NCI-H1694 (cell line): ENCODE measurements at regions not wholly inside any gene's neighbourhood (a gene's known extent, or its start where the extent isn't known, plus 50 kb on each side); places are given as distances from the start of the nearest gene placed in this dataset.

ENCODE experiments used
- DNase-seq: peaks from one replicate; lab custom pipeline; 2025; lab: John Stamatoyannopoulos, UW

DNA sequence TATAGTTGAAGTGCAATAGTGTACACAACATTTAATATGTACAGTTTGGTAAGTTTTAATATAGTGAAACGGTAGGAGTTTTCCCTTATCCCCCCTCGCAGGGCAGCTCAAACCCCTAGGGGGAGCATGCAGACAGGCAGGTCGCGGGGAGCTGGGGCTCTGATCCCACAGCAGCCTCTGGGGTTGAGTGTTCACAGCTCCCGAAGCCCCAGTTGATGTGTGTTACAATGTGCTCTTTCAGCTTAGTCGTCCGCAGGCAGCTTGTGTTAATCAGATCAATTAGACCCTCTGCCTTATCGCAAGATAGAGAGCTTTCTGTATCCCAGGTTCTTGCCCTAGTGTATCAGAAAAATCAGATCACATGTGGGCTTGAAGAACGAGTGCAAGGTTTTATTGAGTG, 143.1 kb upstream of the CHRNA7 start:
- DNase-seq = no peak

DNA sequence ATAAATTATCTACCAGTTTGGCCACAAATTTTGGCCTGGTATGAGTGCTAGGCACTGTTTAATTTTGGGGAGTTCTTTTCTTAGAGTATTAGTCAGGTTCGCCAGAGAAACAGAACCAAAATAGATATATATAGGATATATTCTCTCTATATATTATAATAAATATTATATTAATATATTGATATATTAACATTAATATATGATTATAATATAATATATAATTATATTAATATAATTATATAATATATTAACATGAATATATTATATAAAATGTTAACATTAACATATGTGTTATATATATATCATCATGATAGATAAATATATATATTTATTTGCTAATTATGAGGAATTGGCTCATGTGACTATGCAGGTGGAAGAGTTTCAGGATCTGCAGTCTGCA, 137.8 kb upstream of the CHRNA7 start:
- no peak for DNase-seq

DNA sequence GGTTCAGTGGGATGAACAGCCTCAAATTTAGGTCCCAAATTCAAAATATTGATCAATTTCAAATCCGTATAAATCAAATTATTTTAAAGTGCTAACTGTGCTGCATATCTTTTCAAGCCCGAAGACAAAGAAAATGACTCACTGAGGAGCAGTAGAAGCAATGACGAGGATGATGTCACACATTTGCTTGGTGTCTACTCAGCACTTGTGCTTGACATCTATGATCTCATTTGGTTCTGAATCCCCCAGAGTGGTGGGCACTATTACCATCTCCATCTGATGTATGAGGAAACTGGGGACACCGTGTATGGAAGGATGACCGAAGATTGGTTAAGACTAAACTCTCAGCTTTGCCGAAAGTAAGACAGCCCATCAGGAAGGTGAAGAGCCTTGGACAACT, 136.5 kb upstream of the CHRNA7 start:
- no peak for DNase-seq

DNA sequence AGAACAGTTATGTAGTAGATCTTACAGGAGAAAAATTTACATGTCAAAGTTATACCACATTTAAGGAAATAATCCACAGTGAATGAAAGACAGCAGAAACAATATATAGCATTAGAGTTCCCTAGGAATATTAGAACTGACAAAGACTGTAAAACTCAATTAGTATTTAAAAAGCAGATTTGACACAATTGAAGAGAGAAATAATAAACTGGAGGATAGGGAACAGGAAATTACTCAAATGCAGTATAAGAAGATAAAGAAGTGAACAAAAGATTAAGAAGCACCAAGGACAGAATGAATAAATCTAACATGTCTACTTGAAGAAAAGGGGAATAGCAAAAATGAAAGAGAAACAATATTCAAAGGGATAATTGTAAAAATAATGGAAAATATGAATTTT, 132.6 kb upstream of the CHRNA7 start:
- no peak for DNase-seq

DNA sequence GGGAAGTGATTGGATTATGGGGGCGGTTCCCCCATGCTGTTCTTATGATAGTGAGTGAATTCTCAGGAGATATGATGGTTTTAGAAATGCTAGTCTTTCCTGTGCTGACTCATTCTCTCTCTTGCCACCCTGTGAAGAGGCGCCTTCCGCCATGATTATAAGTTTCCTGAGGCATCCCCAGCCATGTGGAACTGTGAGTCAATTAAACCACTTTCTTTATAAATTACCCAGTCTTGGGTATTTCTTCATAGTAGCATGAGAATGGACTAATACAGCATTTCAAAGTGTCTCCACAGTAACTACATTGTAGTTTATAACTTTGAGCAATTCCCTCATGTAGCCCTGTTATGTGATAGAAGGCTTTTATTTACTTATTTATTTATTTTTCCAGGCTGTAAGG, 128.8 kb upstream of the CHRNA7 start:
- no peak for DNase-seq

DNA sequence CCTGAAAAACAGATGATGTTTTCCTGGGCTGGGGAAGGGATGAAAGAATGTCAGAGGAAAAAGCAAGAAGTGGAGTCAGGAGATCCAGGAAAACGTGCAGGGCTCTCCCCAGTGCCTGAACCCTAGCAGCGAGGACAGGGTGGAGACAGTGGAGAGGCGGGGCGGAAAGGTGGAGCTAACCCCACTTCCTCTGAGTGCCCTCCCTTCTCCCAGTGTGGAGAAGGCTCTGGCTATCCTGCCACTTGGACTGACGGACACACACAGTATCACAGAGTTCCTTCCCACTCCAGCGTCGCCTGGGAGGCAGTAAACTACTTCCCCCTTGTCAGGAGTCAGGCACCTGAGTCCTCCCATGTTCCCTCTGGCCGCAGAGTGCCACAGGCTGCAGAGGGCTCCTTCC, 125.3 kb upstream of the CHRNA7 start:
- no peak for DNase-seq

DNA sequence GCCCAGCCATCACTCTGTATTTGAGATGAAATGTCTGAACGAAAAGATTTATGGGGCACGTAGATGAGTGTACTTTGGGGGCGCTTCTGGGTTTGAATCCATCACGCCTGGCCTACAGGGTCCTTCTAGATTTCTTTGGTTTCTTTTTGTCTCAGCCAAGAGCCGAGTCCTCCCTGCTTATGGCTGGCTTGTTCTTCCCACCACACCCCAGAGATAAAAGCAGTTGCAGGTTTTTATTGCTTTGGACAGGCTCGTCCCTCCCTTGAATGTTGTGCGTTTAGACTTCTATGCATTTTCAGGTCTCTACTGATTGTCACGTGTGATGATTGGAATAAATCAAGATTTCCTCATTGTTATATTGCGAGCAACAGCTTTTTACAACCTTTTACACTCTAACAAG, 104.8 kb upstream of the CHRNA7 start:
- no peak for DNase-seq

DNA sequence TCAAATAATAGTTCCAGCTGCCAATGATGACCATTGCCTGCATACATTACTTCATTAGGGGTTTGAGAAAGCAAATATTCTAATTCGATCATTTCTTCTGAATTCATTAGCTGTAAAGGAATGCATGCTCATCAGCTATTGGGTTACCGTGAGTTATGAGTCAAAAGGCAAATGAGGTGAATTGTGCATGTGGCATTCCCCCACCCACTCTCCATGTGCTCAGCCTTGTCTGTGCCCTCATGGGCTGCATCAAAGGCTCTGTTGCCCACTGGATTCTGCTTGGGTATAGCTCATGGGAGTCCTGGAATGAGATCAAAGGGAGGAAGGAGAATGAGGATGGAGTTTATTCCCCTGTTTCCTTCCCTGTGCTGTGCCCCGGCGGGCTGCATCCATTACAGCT, 99.3 kb upstream of the CHRNA7 start:
- DNase-seq = no peak

DNA sequence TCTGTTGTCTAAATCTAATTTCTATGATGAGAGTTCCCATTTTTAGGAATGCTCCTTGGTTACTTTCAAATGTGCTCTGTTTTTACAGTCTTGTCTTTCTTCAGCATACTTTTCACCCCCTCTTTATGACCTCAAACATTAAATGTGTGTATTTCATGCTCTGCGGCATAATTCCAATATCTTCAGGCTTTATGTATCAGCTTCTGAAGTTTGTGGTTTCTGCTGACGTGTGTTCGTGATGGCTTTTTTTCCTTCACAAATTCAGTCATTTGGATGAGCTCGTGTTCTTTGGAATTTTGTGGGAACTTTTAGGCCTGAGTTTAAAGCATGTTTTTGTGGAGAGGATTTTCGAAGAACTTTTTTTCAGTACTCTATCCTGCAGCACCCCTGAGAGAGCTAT, 97.7 kb upstream of the CHRNA7 start:
- DNase-seq = no peak

DNA sequence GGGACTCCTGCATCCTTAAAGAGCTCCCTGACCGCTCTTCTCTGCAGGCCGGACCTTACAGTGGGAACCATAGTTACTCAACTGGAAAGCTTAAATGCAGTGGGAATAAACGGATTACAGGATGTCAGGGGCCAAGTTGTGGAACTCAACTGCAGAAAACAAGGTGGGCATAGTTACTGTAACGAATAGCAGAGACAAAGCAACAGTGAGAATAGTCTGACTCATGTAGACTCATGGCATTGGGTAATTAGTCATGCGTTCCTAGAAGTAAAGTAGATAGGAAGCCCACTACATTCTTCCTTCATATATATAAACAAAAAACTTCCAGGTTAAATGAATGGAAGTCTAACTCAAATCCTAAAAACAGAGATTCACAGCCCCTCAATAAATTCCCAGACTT, 95.5 kb upstream of the CHRNA7 start:
- no peak for DNase-seq

DNA sequence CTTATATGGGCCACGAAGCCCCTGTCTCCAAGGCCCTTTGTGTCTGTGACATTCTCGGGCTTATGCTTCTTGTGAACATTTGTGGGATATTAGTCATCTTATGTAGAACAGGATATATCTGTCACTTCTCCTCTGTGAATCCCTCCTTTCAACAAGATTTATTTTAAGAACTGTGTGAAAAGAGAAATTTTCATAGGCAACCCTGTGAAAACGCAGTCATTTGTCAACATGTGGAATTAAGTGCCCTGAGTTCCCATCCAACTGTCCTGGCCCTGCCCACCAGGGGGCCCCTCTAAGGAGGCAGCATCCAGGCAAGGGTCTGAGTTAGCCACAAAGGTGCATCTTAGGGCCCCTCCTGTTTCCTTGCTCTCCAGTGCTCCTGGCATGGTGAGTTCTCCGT, 76.8 kb upstream of the CHRNA7 start:
- DNase-seq = no peak

DNA sequence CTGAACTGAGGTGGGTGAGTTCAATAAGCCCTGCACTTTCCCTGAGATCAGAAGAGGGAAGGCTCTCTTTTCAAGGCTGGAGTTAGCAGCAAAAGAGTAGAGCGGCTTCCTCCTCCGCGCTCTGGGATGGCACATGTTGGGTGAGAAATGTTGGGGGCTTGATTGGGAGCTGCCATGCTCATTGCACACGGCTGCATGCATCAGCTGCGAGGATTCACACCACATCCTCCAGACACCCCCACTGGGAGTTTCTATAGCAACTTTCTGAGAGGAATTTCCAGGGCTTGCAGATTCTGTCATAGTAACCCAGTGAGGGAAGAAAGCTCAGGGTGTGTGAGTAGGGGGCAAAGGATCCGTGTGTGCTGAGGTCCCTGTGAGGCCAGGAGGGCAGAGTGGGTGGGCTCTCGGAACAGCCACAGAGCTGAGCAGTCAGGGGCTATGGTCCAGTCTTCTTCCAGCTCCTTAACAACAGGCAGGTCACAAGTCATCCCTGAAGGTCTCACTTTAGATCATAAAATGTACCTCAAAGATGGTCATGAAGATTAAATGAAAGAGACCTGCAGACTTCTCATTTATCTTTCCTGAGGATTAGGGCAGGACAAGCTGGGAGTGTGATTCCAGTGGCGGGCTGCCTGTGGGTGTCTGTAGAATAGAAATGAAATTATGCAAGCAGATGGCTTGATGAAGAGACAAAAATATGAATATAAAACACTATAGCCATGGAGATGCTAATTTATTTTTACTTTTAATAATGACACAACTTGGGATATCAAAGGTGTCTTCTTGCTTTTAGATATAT, 75.7 kb upstream of the CHRNA7 start:
- DNase-seq = no peak

DNA sequence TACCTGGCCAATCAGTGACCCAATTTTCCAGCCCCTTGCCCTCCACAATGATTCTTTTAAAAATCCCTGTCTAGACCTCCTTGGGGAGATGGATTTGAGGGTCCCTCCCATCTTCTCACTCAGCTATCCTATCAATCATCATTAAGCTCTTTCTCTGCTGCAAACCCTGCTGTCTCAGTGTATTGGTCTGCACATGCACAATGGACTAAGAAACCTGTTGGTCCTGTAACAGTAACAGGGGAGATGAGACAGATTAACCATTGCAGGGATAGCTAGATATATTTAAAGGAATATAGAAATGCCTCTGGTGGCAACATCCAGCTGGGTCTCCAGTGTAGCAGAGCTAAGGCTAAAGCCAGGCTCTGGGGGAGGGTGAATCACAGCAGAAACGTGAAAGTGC, 74.6 kb upstream of the CHRNA7 start:
- DNase-seq = no peak

DNA sequence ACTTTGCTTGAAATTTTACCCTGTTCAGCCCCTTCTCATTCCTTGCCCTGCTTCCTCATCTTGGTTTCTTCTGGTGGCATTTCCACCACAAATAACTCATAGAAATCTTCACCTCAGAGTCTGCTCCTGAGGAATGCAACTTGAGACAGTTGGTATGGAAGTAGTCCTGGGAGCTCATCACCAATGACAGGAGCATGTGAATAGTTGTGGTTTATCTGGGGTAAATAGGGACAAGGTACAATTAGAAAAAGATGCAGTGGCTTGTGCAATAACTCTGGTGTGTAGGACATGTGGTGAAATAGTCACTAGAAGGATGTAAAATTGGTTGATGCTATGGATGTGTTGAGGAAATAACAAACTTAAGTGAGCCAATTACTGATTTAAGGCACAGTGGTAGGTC, 72.7 kb upstream of the CHRNA7 start:
- DNase-seq = no peak

DNA sequence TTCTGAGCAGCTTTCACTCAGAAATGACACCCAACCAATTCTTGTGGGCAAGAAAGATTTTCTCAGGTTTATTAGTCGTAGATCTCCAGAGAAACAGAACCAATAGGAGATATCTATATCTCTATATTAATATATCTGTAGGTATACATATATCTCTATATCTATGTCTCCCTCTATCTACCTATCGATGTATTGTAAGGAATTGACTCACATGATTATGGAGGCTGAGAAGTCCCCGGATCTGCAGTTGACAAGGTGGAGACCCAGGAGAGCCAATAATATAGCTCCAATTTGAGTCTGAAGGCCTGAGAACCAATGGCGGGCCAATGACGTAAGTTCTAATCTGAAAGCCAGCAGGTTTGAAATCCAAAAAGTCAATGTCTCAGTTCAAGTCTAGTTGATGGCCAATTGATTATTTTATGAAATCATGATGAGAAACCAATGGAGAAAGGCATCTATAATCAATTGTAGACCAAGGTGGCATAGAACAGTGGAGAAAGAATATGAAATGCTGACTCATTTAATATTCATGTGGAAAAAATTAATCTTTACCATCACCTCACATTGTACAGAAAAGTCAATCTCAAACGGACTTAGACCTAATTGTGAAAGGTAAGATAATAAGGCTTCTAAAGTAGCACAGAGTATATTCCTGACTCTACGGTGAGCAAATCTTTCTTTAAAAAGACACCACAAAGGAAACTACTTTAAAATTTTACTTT, 65.6 kb upstream of the CHRNA7 start:
- DNase-seq = no peak

DNA sequence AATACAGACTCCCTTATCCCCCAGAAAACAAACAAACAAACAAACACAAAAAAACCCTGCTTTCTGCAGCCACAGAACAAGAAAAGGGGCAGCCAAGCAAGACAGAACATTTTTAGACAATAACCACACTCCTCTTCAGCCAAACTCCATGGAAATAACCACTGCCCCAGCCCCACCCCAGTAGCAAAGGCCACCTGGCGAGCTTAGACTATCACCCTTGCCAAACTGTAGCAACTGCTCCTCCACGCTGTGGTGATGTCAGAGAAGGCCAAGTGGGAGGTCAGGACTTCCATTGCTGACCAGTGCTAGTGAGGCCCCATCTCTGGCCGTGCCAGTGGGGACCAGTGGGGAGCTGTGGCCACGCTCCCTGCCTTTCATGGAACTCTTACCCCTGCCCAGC, 60.3 kb upstream of the CHRNA7 start:
- no peak for DNase-seq

DNA sequence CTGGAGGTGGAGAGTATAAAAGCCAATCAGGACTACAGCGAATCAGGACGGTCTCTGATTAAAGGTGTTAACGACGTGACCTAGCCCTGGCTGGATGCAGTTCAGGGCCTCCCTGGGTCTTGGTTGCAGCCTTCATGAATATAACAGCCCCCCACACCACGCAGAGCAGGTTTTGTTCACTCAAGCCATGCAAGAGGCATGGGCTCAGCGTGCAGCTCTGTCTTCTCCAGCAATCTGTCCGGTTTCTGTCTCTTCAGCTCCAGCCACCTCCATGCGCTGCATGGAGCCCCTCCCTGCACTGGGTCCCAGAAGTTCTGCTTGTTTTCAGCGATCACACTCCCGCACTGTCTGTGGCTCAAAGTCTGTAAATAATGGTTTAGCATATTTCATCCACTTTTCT, 57.1 kb upstream of the CHRNA7 start:
- no peak for DNase-seq

DNA sequence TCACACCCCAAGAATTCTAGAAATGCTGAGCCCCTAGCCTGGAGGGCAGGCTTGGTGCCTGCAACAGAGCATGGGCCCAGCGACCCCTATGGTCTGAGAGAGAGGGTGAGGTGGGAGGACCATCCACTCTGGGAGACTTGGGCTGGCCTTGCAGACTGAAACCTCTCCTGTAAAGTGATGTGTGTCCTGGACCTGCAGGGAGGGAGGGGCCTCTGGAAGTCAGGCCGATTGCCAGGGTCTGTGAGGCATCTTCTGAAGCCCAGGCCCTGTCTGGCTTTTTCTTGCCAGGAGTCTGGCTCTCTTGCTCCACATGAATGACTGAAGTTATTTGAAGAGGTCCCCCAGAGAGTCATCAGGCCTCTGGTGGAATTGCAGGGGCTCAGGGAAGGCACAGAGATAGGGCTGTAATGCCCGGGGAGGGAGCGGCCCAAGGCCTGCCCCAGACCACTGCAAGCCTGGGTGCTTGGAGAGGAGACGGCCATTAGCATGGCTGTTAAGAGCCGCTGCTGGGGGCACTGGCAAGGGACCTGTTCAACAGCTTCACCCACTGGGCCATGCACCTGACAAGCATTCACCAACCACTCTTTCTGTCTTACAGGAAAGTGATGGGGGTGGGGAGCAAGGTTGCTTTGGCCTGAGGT, 56.0 kb upstream of the CHRNA7 start:
- DNase-seq = no peak

DNA sequence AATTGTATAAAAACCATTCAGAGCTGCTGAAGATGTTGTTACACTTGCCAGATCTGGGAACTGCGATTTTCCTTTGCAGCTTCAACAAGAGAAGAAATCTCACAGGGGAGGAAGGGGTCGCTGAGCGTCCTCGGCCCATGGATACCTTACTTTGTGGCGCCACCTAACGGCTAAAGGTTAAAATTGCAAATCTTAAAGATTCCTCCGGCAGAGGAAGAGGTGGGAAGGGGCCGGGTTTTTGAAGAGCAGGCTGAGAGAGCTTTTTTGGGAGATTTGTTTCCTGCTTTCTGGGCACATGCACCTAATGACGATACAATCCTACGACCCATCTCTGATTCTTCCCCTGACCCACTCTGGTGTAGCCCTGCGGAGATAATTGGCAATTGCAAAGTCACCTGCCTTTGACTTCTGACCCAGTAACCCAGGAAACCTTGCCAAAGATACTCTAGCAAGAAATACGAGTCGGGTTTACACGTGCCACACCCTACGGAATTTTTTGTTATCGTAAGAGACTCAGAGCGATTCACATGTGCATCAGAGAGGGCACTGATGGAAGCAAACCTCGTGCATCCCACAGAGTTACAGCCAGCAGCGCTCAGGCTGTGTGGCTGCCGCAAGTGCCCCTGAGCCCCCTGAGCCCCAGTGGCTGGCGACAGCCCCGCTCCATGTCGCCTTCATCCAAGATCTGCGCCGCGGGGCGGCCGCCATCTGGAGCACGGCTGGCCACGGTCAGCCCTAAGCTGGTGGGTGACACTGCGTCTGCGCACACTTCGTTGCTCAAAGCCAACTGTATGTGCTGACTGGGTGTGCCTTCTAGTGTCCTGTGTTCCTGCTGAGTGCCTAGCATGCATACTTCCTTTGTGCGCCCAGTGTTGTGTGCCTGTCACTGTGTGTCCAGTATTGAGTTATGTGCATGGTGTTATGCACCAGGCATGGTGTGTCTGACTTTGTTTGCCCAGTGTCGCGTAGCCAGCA, 55.2 kb upstream of the CHRNA7 start:
- DNase-seq = peak; percentile 23

DNA sequence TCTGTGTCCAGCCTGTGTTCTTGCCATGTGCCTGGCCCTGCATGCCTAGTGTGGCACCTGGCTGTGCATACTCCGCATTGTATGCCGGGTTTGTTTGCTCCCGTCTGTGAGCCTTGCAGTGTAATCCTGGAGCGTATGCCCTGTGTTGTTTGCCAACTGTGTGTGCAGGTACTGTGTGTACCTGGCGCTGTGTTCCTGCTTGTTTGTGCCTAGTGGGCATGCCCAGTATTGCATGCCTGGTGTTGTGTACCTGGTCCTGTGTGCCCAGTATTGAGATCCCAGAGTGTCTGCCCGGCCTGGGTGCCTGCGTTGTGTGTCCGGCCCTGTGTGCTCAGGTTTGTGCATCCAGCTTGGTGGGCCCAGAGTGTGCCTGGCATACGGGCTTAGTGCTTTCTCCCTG, 54.5 kb upstream of the CHRNA7 start:
- no peak for DNase-seq

DNA sequence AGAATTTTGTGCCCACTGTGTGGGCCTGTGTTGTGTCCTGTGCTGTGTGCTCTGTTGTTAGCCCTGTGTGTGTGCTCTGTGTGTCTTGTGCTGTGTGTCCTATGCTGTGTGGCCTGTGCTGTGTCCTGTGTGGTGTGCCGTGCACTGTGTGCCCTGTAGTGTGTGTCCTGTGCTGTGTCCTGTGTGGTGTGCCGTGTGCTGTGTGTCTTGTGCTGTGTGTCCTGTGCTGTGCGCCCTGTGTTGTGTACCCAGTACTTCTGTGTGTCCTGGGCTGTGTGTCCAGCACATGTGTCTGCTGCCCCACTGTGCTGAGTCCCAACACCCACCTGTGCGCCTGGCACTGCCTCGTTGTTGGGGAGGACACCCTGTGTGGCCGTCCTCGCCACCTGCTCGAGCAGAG, 53.2 kb upstream of the CHRNA7 start:
- no peak for DNase-seq
